ENCODE measurements at regions not wholly inside any gene's neighbourhood (a gene's known extent, or its start where the extent isn't known, plus 50 kb on each side); places are given as distances from the start of the nearest gene placed in this dataset.
"Not testable (repeated sequence)": the region's sequence is repeated elsewhere in the genome, so short reads cannot be mapped to it uniquely, and the experiment has no call there.

- no peak for DNase-seq
Measured at GRCh38 chr22:40094485-40094884, 83.2 kb upstream of the TNRC6B start.

GRCh38 chr22:40099887-40100286, 77.8 kb upstream of the TNRC6B start:
- DNase-seq: not testable (repeated sequence)

- DNase-seq: no peak
Measured at GRCh38 chr22:40105755-40106154, 72.0 kb upstream of the TNRC6B start.

GRCh38 chr22:40107244-40107643, 70.5 kb upstream of the TNRC6B start:
- no peak for DNase-seq

GRCh38 chr22:40107851-40108378, 69.8 kb upstream of the TNRC6B start:
- DNase-seq: peak; percentile 51

GRCh38 chr22:40108396-40108795, 69.3 kb upstream of the TNRC6B start:
- no peak for DNase-seq

GRCh38 chr22:40108926-40109325, 68.8 kb upstream of the TNRC6B start:
- not testable (repeated sequence) for DNase-seq

- DNase-seq: no peak
Measured at GRCh38 chr22:40111451-40111850, 66.3 kb upstream of the TNRC6B start.

GRCh38 chr22:40112595-40112994, 65.1 kb upstream of the TNRC6B start:
- DNase-seq: no peak

- DNase-seq: no peak
Measured at GRCh38 chr22:40113696-40114095, 64.0 kb upstream of the TNRC6B start.

GRCh38 chr22:40114411-40114810, 63.3 kb upstream of the TNRC6B start:
- DNase-seq: no peak

GRCh38 chr22:40116496-40117200, 61.1 kb upstream of the TNRC6B start:
- DNase-seq: no peak

- DNase-seq: no peak
Measured at GRCh38 chr22:40118979-40119378, 58.7 kb upstream of the TNRC6B start.

- DNase-seq: no peak
Measured at GRCh38 chr22:40120848-40121247, 56.9 kb upstream of the TNRC6B start.

GRCh38 chr22:40121461-40121860, 56.3 kb upstream of the TNRC6B start:
- peak; percentile 35 for DNase-seq

GRCh38 chr22:40122792-40123191, 54.9 kb upstream of the TNRC6B start:
- DNase-seq: no peak

GRCh38 chr22:40123387-40123786, 54.3 kb upstream of the TNRC6B start:
- no peak for DNase-seq

Measured in right hindlimb (tissue), 1 donor.